HG03457 (cell line): ENCODE measurements at regions not wholly inside any gene's neighbourhood (a gene's known extent, or its start where the extent isn't known, plus 50 kb on each side); places are given as distances from the start of the nearest gene placed in this dataset.
"Not testable (repeated sequence)": the region's sequence is repeated elsewhere in the genome, so short reads cannot be mapped to it uniquely, and the experiment has no call there.

ENCODE experiments used
- ATAC-seq: cut with Tn5 transposase; IDR thresholded peaks from one replicate; pipeline ENCODE4 v1.9.1; 2021; ENCODE audit warnings: moderate number of reproducible peaks; ENCODE audit not compliant: unreplicated experiment

DNA sequence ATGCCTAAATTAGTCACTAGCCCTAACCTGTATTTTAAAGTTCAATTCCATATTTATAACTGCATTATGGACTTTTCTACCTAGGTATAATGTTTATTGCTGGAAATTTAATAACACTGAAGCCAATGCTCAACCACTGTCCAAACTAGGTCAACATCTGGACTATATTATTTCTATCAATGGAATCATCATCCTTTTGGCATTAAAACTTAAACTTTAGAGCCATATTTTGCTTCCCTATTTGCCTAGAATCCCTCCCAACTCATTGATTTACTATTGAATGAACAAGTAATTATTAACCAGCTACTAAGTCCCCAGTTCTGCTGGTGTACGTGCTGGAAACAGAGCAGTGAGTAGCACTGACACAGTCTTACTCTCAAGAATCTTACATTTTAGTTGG is 291.7 kb upstream of the SPTLC3 start:
- ATAC-seq = no peak

DNA sequence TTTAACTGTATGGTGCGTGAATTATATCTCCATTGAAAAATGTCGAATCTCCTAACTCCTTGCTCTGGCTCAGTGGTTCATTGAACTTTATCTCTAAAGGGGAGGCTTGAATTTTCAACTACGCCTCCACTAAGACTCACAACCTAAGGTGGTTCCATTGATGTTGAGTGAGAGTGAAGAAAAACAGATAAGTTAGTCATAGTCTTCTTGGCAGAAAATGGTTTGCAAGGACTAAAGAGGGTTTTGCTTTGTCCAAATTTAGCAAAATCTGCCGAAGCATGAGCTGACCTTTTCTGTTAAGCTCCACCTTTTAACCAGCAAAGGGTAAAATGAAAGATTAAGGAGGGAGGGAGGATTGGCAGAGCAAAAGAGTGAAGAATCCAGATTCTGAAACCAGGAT is 290.2 kb upstream of the SPTLC3 start:
- ATAC-seq = no peak

DNA sequence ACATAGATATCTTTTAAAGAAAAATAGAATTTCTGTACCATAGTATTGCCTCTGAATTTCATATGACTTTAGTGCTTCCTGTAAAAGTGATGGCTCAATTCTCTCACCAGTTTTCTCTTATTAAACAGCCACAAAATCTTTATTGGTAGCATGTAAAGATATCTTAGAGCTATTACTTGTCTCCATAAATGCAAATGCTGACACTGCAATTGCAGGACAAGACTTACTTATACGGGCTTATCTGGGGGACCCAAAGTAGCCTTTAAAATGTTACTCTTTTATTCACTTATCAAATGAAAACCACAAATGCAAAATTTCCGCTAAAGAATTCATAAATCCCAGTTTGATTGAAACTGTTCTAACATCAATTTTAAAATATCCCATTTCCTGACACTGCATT is 287.1 kb upstream of the SPTLC3 start:
- ATAC-seq = no peak

DNA sequence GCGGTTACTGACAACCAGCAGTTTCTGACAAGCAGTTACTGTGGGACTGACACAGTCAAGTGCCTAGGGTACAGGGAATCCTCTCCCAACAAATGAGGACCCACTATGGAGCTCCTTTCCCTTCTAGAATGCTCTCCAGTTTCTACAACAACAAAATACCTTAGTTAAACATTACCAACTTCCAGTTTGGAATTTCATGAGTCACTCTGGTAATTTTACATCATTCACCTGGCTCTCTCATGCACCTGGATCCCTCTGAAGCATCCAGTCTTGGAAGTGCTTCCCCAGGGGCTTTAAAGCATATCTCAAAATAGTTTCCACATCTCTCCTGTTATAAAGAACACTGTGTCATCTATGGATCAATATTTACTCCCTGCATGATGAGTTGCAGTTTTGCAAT is 286.7 kb upstream of the SPTLC3 start:
- no peak for ATAC-seq

DNA sequence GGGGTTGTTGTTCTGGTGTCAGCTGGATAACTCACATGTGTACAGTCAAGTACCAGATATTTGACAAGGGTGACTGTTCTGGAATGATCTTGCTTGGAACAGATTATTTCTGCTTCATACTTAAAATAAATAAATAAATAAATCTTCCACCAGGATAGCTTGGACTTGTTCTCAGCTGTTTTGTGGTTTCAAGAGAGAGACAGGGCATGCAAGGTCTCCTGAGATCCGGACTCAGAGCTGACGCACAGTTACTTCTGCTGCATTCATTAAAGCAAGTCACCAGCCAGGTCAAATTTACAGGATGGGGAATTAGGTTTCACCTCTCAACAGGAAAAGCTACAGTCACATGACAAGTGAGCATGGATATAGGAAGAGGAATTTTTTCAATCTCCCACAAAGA is 285.0 kb upstream of the SPTLC3 start:
- no peak for ATAC-seq

DNA sequence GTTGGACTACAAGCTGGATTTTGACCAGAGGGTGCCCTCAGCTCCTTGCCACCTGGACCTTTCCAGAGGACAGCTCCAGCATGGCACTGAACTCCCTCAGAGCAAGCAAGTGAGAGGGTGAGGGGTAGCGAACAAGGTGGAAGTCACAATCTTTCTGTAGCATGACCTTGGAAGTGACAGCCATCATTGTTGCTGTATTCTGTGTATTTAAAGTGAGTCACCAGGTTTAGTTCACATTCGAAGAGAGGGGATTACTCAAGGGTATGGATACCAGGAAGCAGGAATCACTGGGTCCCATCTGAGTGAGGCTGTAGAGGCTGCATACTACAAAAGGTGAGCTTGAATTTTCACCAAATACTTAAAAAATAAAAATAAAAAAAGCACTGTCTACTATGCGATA is 280.0 kb upstream of the SPTLC3 start:
- no peak for ATAC-seq

DNA sequence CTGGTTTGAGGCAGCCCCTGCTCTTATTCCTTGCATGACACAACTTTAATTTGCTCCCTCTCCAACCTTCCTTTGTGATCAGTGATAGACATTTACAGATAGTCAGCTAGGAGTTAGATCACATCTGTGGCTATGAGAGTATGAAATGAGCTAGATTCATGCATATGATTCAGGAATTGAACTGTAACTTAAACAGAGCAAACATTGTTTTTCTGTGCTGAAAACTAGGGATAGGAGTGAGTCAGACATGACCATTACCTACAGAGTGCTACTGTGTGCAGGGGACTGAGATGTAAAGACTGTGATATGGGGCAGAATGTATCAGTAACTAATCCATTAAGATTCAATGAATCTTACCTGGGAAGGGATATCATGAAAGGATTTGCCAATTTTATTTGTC is 279.4 kb upstream of the SPTLC3 start:
- no peak for ATAC-seq

DNA sequence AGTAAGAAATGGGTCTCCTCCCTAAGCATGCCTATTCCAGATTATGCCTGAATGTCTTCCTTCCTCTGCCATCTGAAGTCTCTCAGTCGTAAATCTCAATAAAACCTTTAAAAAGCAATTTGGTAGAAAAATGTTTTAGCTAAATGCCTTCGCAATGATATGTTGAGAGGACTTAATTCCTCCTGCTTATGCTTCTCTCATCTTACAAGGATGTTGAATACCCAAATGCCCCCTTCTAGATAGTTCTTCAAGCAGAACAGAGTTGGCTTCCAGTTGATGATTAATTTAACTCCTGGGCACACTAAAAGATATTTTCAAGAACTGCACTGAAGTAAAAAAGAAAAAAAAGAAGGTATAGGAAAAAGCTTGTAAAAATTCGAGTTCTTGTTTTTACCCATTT is 275.0 kb upstream of the SPTLC3 start:
- ATAC-seq = no peak

DNA sequence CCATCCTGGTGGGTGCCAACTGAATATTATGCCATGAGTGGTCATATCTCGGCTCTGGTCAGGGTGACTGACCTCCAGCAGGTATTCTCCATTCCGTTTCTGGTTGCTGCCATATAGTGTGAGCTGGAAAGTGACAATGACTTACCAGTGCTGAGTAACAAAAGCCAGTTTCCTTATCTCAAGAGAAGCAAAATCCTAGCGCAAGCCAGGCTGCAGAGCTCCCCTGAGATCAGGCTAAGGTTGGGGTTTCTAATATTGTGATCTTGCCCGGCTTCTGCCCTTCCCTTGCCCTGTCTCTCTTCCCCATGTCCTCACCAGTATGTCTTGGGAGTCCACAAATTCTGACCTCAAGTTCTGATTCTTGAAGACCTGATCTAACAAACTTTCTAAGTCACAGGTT is 271.3 kb upstream of the SPTLC3 start:
- no peak for ATAC-seq

DNA sequence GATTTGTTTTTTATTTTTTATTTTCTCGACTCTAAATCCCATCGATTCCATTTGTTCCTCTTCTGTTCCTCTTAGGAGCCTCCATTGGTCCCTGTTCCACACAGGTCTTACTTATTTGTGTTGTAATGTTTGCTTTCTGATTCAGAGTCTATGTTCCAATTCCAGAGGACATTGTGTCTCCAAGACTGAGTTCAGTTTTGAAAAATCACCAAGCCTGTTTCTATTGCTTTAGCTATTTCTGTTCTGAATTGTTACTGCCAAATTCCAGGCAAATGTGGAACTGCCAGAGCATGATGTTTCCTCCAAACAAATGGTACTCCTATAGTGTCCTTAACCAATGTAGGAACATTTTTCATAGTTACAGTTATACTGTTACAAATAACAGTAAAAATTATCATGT is 270.9 kb upstream of the SPTLC3 start:
- ATAC-seq = no peak

DNA sequence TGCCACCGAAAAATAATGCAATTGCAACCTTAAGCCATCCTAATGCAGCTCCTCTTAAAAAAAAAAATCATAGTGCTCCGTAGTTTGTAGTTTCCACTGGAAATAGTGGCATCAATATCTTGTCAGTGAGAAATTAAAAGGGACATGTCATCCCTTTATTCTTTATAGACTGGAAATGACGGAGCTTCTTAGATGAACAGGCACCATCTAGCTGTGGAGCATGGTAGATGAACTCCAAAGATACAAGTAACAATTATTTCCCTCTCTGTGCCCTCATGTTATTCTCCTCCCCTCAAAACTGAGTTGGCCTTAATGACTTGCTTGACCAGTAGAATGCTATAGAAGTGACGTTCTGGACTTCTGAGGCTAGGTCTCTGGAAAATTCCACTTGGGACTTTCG is 268.1 kb upstream of the SPTLC3 start:
- no peak for ATAC-seq

DNA sequence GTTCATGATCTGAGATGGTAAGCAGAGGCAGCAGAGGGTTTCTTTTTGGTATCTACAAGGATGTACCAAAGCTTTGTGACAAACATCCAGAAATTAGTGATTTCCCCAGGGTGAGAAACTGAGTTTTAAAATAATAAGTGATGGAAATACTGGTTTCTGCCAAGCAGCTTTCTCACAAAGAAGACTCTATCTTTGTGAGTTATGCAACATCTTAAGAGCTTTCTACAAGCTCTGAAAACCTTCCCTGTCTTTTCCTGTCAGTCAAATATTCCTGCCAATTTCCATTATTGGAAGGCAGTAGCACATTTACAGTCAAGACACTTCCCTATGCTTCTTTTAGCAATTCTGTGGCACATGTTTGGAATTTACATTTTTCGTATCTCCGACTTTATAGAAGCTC is 264.7 kb upstream of the SPTLC3 start:
- no peak for ATAC-seq

DNA sequence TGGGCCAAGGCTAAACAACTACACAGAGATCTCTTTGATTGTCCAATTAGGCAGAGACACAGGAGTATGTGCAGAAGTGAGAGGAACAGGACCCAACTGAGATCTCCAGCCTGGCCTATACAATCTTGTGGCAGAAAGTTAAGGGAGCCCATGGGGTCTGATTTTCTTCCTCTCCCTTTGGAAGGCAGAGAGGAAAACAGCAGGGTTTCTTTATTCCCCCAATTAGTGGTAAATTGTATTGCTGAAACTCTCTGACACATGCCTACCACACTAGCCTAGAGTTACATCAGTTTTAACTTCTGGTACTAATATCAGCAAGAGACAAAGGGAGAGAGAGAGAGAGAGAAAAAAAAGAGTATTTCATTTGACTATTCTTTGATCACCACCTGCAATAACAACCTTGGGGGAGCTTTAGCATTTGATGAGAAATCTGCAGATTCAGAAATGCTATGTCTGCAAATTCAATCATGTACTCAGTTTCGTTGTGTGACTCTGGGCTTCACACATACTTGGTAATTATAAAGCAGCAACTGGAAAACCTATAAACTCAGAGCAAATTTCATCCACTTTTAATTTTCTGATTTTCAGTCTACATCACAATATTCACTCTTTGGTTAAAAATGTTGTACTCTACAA is 260.3 kb upstream of the SPTLC3 start:
- no peak for ATAC-seq

DNA sequence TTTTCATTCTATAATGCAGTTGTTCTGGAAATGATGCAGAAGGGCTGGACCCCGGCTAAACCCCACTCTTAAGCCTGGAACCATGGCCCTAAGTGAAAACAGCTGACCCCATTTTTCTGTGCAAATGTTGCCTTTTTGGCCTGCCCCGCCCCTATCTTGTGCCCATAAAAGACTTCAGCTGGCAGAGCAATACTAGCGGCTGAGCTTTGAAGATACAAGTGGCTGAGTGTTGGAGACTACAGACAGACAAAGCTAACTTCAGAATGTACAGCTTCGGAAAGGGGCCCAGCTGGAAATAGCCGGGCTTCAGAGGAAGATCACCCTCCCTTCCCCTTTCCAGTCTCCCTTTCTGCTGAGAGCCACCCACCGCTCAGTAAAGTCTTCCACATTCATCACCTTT is 258.6 kb upstream of the SPTLC3 start:
- no peak for ATAC-seq

DNA sequence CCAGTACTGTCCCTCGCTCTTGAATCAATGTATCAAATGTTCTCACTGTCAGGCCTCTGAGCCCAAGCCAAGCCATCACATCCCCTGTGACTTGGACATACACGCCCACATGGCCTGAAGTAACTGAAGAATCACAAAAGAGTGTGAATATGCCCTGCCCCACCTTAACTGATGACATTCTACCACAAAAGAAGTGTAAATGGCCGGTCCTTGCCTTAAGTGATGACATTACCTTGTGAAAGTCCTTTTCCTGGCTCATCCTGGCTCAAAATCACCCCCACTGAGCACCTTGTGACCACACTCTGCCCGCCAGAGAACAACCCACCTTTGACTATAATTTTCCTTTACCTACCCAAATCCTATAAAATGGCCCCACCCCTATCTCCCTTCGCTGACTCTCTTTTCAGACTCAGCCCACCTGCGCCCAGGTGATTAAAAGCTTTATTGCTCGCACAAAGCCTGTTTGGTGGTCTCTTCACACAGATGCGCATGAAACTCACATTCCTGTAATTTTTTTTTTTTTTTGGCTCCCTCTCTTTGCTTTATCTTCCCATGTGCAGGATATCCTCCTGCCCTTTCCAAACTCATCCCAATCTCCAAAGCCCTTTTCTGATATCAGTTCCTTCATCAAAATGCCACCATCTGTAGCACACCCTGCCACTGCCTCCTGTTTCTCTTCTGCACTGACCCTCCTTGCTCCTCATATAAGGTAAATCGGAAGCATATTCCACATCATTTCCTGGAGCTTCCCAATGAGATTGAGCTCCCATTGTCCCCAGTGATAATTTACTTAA is 255.7 kb upstream of the SPTLC3 start:
- not testable (repeated sequence) for ATAC-seq

DNA sequence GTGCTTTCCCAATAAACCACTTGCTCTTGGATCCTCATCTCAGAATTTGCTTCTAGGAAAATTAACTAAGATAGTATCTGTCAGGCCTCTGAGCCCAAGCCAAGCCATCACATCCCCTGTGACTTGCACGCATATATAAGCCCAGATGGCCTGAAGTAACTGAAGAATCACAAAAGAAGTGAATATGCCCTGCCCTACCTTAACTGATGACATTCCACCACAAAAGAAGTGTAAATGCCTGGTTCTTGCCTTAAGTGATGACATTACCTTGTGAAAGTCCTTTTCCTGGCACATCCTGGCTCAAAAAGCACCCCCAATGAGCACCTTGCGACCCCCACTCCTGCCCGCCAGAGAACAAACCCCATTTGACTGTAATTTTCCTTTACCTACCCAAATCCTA is 255.0 kb upstream of the SPTLC3 start:
- ATAC-seq = not testable (repeated sequence)

DNA sequence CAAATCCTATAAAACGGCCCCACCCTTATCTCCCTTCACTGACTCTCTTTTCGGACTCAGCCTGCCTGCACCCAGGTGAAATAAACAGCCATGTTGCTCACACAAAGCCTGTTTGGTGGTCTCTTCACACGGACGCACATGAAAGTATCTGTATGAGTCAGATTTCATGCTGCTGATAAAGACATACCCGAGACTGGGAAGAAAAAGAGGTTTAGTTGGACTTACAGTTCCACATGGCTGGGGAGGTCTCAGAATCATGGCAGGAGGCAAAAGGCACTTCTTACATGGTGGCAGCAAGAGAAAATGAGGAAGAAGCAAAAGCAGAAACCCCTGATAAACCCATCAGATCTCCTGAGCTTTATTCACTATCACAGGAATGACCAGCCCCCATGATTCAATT is 249.3 kb upstream of the SPTLC3 start:
- not testable (repeated sequence) for ATAC-seq

DNA sequence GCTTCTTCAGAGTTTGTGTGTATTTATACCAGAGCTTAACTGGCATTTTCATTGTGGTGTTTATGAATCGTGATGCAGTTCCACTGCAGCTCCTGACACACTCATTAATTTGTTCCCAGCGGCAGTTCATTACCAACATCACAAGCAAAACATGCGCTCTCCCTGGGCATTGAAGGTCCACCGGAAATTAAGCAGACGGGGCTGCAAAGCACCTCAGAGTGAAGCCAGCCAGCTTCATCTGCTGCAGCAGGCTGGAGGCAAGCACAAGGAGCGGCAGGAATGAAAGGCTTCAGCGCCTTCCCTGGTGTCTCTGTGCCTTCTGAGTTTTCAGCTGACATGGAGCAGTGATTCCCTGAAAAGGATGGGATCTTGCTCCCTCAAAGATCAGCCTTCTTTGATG is 246.0 kb upstream of the SPTLC3 start:
- ATAC-seq = no peak

DNA sequence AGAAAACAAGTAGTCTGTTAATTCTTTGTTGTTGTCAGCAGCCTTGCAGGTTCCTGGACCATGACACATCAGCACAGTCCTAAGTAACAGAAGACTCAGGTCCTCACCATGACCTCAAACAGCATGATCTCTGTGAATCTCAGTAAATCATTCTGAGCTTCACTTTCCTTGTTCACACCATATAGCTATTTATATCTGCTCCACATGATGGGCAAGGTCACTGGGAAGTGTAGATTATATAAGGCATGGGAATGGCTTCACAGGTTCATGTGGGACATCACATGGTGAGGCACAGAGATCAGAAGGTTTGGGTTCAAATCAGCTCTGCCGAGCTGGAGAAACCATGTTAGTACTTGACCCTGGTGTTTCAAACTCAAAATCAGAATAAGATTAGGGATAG is 245.4 kb upstream of the SPTLC3 start:
- no peak for ATAC-seq

DNA sequence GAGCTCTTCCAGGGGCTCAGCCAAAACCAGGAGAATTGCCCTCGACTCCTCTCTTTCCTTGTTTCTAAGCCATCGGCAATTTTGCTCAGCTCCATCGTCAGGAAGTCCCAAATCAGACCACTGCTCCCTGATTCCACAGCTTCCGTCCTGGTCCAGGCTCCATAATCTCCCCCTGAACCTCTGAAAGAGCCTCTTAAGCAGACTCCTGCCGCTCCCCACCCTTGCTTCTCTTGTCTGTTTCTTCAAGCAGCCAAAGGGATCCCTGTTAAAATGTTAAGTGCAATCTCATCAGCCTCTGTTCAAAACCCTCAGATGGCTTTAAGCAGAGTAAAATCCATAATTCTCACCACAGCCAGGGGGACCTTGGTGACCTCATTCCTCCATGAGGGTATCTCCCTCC is 244.7 kb upstream of the SPTLC3 start:
- no peak for ATAC-seq

DNA sequence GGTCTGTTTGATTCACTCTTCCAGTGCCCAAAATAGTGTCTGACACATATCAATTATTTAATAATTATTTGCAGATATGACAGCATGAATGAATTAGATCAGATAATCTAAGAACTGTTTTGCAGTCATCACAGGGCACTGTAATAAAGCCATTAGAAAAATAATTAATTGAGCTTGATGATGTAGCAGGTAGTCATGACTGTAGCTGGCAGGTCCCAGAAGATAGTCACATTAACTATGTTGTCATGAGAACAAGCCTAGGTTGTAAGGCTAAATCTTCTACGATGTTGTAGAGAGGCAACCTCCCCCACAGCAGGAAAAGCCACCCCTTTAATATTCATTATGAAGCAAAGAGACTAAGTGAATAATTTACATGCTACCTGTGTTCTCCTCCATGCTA is 243.9 kb upstream of the SPTLC3 start:
- ATAC-seq = no peak

DNA sequence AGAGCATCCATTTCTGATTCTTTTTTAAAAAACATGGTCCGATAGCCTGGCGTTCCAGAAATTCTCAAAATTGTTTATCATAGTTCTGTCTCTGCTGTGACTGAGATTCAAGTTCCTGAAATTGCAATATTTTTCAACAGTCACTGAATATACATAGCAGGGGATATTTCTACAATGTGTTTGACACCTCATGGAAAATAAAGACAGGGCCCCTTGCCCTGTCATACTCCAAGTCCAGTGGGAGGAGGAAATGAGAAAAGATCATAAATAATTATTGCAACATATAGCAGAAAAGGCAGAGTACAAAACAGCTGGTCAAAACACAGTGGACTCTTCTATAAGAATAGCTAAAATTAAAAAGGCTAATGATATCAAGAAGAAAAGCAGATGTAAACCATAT is 234.8 kb upstream of the SPTLC3 start:
- ATAC-seq = no peak

DNA sequence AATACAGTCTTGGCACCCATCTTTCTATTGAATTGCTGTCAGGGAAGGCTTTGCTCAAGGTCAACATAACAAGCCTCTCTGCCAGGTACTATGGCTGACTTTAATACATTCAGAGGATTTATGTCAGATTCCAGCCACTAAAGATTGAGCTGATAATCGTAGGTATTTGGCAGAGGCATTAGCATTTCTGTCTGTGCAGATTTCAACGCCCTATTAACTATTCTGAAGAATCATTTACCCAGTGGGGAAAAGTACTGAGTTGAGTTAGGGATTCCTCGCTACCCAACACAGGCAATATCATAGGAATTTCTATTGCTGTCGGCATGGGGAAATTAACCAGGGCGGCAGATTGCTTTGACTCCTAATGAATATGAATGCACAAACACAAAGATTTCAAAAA is 233.7 kb upstream of the SPTLC3 start:
- no peak for ATAC-seq
